ENCODE measurements at regions not wholly inside any gene's neighbourhood (a gene's known extent, or its start where the extent isn't known, plus 50 kb on each side); places are given as distances from the start of the nearest gene placed in this dataset.

DNA sequence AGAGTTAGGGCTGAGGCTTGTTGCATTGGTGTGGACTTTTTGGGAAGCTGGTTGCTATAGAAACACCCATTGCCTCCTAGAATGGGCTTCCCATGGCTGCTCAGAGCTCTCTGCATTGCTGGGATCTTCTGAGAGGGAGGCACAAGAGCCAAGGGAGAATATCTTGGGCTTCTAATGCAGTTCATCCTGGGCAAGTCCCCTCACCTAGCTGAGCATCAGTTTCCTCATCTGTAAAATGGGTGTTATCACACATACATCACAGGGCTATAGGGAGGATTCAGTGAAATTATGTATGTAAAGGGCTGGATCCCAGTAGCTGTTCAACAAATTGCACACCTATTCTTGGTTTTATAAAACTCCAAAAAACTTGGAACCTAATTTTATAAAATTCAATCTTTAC is 106.1 kb upstream of the ALDH1B1 start:
- Histone ChIP-seq H3K9me3 (no peaks in the 10 kb centered on the region), H3K4me1 (no peaks in the 10 kb centered on the region), H3K27ac (no peak overlapping the region), H3K4me2 (no peak overlapping the region), H3K4me3 (no peak overlapping the region)
- no peak for FAIRE-seq
- no peak for ATAC-seq
- POLR2A ChIA-PET: no interaction called here
- TF ChIP-seq KDM5A (IDR thresholded peaks at IDR 0.05) (no peak), EHMT2 (IDR thresholded peaks at IDR 0.05; ENCODE audit: low read depth) (no peak), MYC (IDR thresholded peaks at IDR 0.05; ENCODE audit: borderline replicate concordance, low read length) (no peak), SMC3 (IDR thresholded peaks at IDR 0.05) (no peak), ZFP36 (IDR thresholded peaks at IDR 0.05; ENCODE audit: borderline replicate concordance, partially characterized antibody) (no peak), CHD4 (IDR thresholded peaks at IDR 0.05; ENCODE audit: borderline replicate concordance) (no peak), HOXA7 (CRISPR knock-in tag; IDR thresholded peaks at IDR 0.05) (no peak), EP300 (IDR thresholded peaks at IDR 0.05) (no peak), FOXS1 (CRISPR knock-in tag; IDR thresholded peaks at IDR 0.05) (no peak), BHLHE40 (IDR thresholded peaks at IDR 0.05; ENCODE audit: low read depth, low read length) (no peak)
- TF ChIP-seq, protein P1, sequence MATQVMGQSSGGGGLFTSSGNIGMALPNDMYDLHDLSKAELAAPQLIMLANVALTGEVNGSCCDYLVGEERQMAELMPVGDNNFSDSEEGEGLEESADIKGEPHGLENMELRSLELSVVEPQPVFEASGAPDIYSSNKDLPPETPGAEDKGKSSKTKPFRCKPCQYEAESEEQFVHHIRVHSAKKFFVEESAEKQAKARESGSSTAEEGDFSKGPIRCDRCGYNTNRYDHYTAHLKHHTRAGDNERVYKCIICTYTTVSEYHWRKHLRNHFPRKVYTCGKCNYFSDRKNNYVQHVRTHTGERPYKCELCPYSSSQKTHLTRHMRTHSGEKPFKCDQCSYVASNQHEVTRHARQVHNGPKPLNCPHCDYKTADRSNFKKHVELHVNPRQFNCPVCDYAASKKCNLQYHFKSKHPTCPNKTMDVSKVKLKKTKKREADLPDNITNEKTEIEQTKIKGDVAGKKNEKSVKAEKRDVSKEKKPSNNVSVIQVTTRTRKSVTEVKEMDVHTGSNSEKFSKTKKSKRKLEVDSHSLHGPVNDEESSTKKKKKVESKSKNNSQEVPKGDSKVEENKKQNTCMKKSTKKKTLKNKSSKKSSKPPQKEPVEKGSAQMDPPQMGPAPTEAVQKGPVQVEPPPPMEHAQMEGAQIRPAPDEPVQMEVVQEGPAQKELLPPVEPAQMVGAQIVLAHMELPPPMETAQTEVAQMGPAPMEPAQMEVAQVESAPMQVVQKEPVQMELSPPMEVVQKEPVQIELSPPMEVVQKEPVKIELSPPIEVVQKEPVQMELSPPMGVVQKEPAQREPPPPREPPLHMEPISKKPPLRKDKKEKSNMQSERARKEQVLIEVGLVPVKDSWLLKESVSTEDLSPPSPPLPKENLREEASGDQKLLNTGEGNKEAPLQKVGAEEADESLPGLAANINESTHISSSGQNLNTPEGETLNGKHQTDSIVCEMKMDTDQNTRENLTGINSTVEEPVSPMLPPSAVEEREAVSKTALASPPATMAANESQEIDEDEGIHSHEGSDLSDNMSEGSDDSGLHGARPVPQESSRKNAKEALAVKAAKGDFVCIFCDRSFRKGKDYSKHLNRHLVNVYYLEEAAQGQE (IDR thresholded peaks at IDR 0.05): no peak
- CTCF ChIA-PET: interaction anchor here (1.3 kb wide), 1 partner anchor 199 kb away, joined by 4 read pairs; no protein-coding TSS in a partner anchor
- no peak for DNase-seq (ENCODE audit: low read depth in 1 of 2, low spot score in 1 of 2)

DNA sequence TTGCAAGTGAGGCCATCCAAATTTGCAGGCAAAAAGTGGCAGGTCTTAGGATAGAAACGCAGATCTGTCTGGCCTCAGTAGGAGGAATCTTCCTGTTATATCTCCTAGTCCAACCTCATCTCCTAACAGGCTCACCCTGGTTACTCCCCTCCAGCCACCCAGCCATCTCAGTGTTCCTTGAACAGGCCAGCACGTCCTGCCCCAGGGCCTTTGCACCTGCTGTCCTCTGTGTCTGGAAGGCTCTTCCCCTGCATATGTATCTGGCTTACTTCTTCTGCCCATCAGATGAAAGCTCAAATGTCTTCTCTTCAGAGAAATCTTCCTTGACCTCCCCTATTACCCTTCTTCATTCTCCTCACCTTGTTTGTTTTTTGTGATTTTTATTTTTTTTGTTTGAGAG is 107.3 kb upstream of the ALDH1B1 start:
- H3K4me2 ChIP-seq: no peak overlapping the region
- ChIA-PET CTCF (no interaction called here), POLR2A (no interaction called here)
- no peak overlapping the region for H3K4me3 ChIP-seq
- no peak for DNase-seq (ENCODE audit: low read depth in 1 of 2, low spot score in 1 of 2)
- no peaks in the 10 kb centered on the region for H3K9me3 ChIP-seq
- 64% methylated on average over 2 of the region's 2 CpGs for WGBS (ENCODE audit: missing lambda C conversion rate)
- no peak for ATAC-seq
- H3K4me1 ChIP-seq: no peaks in the 10 kb centered on the region
- no peak for TF ChIP-seq HOXB5 (CRISPR knock-in tag; IDR thresholded peaks at IDR 0.05)
- TF ChIP-seq HDAC2 (IDR thresholded peaks at IDR 0.05): no peak
- no peak for TF ChIP-seq POLR2AphosphoS2 (conservative IDR thresholded peaks at IDR 0.05; ENCODE audit: low read length)
- no peak for TF ChIP-seq NFE2L2 (conservative IDR thresholded peaks at IDR 0.05; ENCODE audit: low read length)
- no peak for TF ChIP-seq NR3C1 (IDR thresholded peaks at IDR 0.05)
- TF ChIP-seq KDM1A (IDR thresholded peaks at IDR 0.05; ENCODE audit: low read depth): no peak
- H3K27ac ChIP-seq: no peak overlapping the region
- no peak for FAIRE-seq

DNA sequence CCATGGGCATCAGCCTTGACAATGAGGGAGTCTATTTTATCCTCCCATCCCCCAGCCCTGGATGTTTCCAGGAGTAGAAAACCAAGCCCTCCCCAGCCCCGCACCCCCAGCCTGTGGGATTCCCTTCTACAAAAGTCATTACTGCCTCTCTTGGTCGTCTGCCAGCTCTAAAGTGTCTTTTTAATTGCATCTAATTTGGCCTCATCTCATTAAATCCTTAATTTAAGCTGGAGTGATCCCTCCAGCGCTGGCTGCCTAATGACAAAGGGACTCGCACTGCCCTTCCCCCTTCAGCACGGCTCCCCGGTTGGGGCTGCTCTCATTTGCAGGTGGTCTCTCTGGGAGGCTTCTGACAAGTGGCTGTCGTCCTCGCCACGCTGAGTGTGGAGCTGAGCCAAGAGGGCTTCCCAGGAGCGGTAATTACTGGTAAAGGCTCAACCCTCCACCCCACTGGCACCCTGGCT is 107.9 kb upstream of the ALDH1B1 start:
- ATAC-seq (no peak), FAIRE-seq (no peak), DNase-seq (ENCODE audit: low read depth in 1 of 2, low spot score in 1 of 2) (no peak)
- H3K4me1 ChIP-seq: no peaks in the 10 kb centered on the region
- H3K9me3 ChIP-seq: no peaks in the 10 kb centered on the region
- no peak overlapping the region for H3K27ac ChIP-seq
- H3K4me2 ChIP-seq: no peak overlapping the region
- no peak overlapping the region for H3K4me3 ChIP-seq
- CTCF ChIA-PET: no interaction called here
- POLR2A ChIA-PET: no interaction called here
- TF ChIP-seq POLR2AphosphoS2 (conservative IDR thresholded peaks at IDR 0.05; ENCODE audit: low read length) (no peak), CHD2 (IDR thresholded peaks at IDR 0.05; ENCODE audit: low read length, partially characterized antibody) (no peak), TFCP2L1 (CRISPR knock-in tag; IDR thresholded peaks at IDR 0.05) (no peak), HOXA7 (CRISPR knock-in tag; IDR thresholded peaks at IDR 0.05) (no peak), HOXB5 (CRISPR knock-in tag; IDR thresholded peaks at IDR 0.05) (no peak)
- 75% methylated on average over 10 of the region's 10 CpGs for WGBS (ENCODE audit: missing lambda C conversion rate)

DNA sequence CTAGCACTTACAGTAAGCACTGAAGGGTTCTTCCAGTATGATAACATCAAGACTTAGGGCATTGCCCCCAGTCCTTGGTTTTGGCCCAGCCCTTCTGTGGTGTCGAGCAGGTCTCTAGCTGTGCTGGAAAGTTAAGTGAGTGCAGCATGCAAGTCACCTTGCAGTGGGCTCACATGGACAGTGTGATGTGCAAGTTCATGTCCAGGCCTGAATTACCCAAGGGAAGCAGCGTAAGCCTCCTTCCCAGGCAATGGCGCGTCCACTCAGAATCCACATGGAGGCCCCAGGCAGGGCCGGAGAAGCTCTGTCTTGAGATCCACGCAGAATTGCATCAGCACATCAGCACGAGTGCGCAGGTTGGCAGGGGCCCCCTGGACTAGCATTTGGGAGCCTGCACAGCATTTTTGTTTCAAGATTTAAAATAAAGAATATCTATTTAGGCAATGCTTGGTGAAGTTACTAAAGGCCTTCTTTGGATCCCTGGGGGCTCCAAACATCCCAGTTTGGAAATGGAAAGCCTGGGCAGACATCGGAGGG is 108.4 kb upstream of the ALDH1B1 start:
- Histone ChIP-seq H3K27ac (no peak overlapping the region), H3K4me1 (no peaks in the 10 kb centered on the region), H3K9me3 (no peaks in the 10 kb centered on the region), H3K4me3 (no peak overlapping the region), H3K4me2 (no peak overlapping the region)
- WGBS (ENCODE audit: missing lambda C conversion rate): 89% methylated on average over 4 of the region's 9 CpGs
- ATAC-seq (no peak), FAIRE-seq (no peak), DNase-seq (ENCODE audit: low read depth in 1 of 2, low spot score in 1 of 2) (no peak)
- TF ChIP-seq MYC (IDR thresholded peaks at IDR 0.05; ENCODE audit: borderline replicate concordance, low read length): no peak
- no peak for TF ChIP-seq HDAC2 (IDR thresholded peaks at IDR 0.05)
- TF ChIP-seq FOSL2 (IDR thresholded peaks at IDR 0.05): no peak
- TF ChIP-seq FOSL2 (CRISPR knock-in tag; IDR thresholded peaks at IDR 0.05): no peak
- TF ChIP-seq, protein P2, sequence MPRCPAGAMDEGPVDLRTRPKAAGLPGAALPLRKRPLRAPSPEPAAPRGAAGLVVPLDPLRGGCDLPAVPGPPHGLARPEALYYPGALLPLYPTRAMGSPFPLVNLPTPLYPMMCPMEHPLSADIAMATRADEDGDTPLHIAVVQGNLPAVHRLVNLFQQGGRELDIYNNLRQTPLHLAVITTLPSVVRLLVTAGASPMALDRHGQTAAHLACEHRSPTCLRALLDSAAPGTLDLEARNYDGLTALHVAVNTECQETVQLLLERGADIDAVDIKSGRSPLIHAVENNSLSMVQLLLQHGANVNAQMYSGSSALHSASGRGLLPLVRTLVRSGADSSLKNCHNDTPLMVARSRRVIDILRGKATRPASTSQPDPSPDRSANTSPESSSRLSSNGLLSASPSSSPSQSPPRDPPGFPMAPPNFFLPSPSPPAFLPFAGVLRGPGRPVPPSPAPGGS (IDR thresholded peaks at IDR 0.05): no peak
- no peak for TF ChIP-seq EHMT2 (IDR thresholded peaks at IDR 0.05; ENCODE audit: low read depth)
- TF ChIP-seq HOXB13 (CRISPR knock-in tag; IDR thresholded peaks at IDR 0.05; ENCODE audit: low read depth): no peak
- ChIA-PET CTCF (no interaction called here), POLR2A (no interaction called here)

Data from A549 (cell line).